Spinal cord (tissue), 9 donors: ENCODE measurements at regions not wholly inside any gene's neighbourhood (a gene's known extent, or its start where the extent isn't known, plus 50 kb on each side); places are given as distances from the start of the nearest gene placed in this dataset.
A peak's percentile ranks its signal among the peaks of the same experiment; 100 is the strongest.

Experiments used
- DNase-seq, 6 donors: peaks; one replicate each; pipeline versions ENCODE4 v3.0.0 to v3.0.0-alpha.2; 2013 to 2015; ENCODE audit warnings: low spot score in 6 of 6, low read depth in 4 of 6
- H3K27ac ChIP-seq: one replicate; pipeline ENCODE4 v1.5.1; 2013; ENCODE audit warnings: low read depth, low read length, control low read depth
- H3K27me3 ChIP-seq: one replicate; pipeline ENCODE4 v1.6.1; 2013; ENCODE audit warnings: low read length; ENCODE audit not compliant: control insufficient read depth, insufficient read depth
- H3K36me3 ChIP-seq: one replicate; pipeline ENCODE4 v1.6.1; 2013; ENCODE audit warnings: low read length; ENCODE audit not compliant: control insufficient read depth, insufficient read depth
- H3K4me1 ChIP-seq: one replicate; pipeline ENCODE4 v1.6.1; 2013; ENCODE audit warnings: low read length; ENCODE audit not compliant: control insufficient read depth, insufficient read depth
- H3K4me3 ChIP-seq: one replicate; pipeline ENCODE4 v1.5.1; 2013; ENCODE audit warnings: low read depth, low read length, control low read depth
- H3K9me3 ChIP-seq: one replicate; pipeline ENCODE4 v1.6.1; 2013; ENCODE audit warnings: low read length; ENCODE audit not compliant: control insufficient read depth, insufficient read depth
- WGBS: methylation state at CpG from one replicate; pipeline ENCODE4 v1.1.5; 2013; ENCODE audit warnings: missing lambda C conversion rate; ENCODE audit not compliant: insufficient coverage; 5-methylcytosine and 5-hydroxymethylcytosine counted together
- donor health status: healthy.

DNA sequence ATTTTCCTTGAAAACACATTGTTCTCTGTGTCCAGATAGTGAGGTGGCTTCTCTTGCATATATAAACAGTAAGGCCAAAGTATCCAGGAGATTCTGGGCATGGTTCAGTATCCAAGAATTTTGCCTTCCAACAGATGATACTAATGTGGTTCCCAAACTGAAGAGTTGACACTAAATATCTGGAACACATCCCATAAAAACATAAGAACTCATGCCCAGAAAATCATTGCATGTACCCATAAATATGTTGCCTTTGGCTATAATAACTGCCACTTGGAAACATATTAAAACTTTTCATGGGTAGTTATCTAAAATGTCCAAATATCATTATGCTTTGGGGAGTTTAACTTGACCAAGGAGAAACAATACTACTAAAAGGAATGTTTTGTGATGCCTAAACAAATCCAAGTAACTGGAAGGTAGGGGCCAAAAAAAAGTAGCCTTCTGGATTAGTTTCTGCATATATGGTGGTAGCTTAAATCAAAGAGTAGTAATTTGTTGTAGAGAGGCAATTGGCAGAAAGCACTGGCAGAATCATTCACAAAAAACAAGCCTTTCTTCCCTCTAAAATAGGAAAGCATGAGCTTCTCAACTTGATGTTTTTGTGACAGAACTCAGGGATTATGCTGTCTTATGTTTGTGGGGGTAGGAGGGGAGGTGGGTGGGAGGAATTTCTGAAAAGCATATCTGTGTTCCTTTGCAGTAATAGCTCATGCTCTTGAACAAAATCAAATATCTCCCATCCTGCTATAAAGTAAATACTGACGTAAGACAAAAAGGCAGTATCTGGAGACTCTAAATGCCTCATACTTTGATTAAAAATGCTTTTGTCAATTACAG, 753.9 kb downstream of the TUSC7 start:
- WGBS: no CpG with 5 or more reads among the region's 1 CpG
- H3K9me3 ChIP-seq: no peaks in the 10 kb centered on the region
- no peak overlapping the region for H3K27ac ChIP-seq
- no peaks in the 10 kb centered on the region for H3K27me3 ChIP-seq
- H3K4me3 ChIP-seq: no peak overlapping the region
- H3K36me3 ChIP-seq: no peaks in the 10 kb centered on the region
- H3K4me1 ChIP-seq: no peaks in the 10 kb centered on the region
- peak in 1 of 6 donors; percentile 70 for DNase-seq

DNA sequence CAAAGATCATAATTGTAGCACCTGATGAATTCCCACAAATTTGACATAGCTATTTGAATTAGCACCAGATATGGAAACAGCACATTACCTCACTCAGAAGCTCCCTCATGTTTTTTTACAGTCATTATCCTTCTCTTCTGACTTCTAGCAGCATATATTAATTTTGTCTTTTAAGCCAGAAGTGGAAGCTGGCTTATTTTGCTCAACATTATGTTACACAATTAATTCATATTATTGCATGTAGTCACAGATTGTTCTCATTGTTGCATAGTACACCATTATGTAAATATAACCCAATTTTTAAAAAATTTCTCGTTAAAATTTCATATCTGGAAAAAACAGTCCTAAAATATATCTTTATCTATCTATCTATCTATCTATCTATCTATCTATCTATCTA, 762.3 kb downstream of the TUSC7 start:
- DNase-seq: no peak
- Histone ChIP-seq H3K36me3 (no peaks in the 10 kb centered on the region), H3K9me3 (no peaks in the 10 kb centered on the region), H3K4me3 (no peak overlapping the region), H3K27me3 (no peaks in the 10 kb centered on the region), H3K4me1 (no peaks in the 10 kb centered on the region), H3K27ac (no peak overlapping the region)
- no CpG with 5 or more reads among the region's 1 CpG for WGBS

DNA sequence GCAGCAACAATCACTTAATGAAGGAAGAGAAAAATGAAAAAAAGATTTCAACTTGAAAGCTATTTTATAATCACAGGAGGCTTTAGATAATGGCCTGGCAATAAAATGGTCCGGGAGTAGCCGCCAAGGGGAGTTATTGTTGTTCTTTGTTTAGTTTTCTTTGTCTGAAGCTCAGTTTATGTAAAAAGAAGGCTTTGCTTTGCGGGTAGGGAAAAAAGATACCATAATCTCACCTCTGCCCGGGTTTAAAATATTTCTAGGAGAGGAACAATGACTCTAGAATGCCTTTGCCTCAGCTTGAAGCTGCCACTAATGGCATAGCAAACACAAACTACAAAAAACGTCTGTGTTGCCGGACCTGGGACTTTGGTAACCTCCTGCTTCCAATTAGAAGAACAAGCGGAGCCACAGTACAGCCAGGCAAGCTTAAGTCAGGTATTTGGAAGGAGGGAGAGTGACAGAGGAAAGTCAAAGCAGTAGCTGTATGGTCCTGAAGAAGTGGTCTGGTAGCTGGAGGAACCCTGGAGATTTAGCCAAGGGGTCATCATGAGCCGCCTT, 764.5 kb downstream of the TUSC7 start:
- no peak for DNase-seq
- Histone ChIP-seq H3K4me1 (no peaks in the 10 kb centered on the region), H3K9me3 (no peaks in the 10 kb centered on the region), H3K4me3 (no peak overlapping the region), H3K36me3 (no peaks in the 10 kb centered on the region), H3K27me3 (no peaks in the 10 kb centered on the region), H3K27ac (no peak overlapping the region)
- WGBS: 53% methylated on average over 1 of the region's 8 CpGs

DNA sequence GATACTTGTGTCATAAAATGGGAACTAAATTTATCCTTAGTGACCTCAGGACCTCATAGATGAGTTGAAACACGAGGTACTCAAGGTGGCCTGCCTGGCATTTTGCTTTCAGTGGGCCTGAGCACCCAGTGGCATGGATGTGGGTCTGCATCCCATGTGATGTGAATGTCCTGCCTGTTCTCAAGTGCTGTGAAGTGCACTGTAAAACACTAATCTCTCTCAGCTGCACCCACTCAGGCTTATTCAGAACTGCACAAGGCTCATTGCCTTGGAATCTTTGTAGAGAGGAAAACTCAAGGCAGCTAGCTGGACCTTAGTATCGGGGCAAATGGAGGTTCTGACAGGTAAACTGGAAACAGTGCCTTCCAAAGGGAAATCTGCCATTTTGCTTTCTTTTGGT, 767.0 kb downstream of the TUSC7 start:
- DNase-seq: no peak
- no peaks in the 10 kb centered on the region for H3K9me3 ChIP-seq
- no peaks in the 10 kb centered on the region for H3K27me3 ChIP-seq
- no peaks in the 10 kb centered on the region for H3K36me3 ChIP-seq
- H3K27ac ChIP-seq: no peak overlapping the region
- H3K4me1 ChIP-seq: peaks cover 3% of the 10 kb centered on the region
- 100% methylated on average over 1 of the region's 2 CpGs for WGBS
- no peak overlapping the region for H3K4me3 ChIP-seq

DNA sequence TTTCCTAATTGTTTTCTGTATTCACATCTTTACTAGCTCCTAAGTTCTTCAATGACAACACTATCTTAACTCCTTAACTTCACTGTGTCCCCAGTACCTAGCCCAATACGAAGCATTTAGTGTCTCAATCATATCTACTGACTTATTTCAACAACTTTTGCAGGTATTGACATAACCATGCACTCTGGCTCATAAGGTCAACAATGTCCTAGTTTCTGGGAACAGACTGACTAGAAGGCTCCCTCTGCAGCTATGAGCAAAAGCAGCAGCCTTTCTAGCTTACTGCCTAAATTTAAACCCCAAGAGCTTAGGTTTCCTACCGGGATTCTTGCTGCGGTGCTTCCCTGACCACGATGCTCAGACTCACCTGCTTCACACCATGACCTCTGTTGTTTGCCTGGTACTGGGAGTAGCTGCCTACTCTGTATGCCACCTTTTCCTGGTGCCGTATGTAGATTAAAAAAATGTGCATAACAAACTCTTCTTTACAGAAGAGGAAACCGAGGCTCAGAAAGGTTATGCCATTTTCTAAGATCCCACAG, 767.7 kb downstream of the TUSC7 start:
- H3K9me3 ChIP-seq: no peaks in the 10 kb centered on the region
- H3K27me3 ChIP-seq: no peaks in the 10 kb centered on the region
- H3K4me1 ChIP-seq: peaks cover 3% of the 10 kb centered on the region
- no peaks in the 10 kb centered on the region for H3K36me3 ChIP-seq
- H3K27ac ChIP-seq: no peak overlapping the region
- DNase-seq: no peak
- H3K4me3 ChIP-seq: no peak overlapping the region
- 90% methylated on average over 4 of the region's 6 CpGs for WGBS

DNA sequence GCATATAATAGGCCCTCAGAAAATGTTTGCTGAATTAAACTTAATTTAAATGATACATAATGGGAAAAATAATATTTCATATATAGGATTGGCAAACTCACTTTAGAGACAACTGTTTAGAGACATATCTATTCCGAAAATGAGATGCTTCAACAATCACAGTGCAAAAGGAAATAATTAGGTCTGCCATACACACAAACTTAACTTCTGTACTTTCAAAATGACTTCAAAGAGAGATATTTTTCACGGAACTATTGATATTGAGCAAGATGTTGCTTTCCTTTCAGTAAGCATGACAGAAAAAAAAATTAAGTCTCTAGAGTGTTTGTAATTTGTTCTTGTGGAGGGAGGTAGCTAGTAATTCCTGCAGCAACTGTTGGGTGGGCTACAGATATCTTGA, 769.5 kb downstream of the TUSC7 start:
- Histone ChIP-seq H3K27ac (no peak overlapping the region), H3K9me3 (no peaks in the 10 kb centered on the region), H3K36me3 (no peaks in the 10 kb centered on the region), H3K4me1 (peaks cover 3% of the 10 kb centered on the region), H3K27me3 (no peaks in the 10 kb centered on the region), H3K4me3 (no peak overlapping the region)
- WGBS: no CpG with 5 or more reads among the region's 2 CpGs
- no peak for DNase-seq

DNA sequence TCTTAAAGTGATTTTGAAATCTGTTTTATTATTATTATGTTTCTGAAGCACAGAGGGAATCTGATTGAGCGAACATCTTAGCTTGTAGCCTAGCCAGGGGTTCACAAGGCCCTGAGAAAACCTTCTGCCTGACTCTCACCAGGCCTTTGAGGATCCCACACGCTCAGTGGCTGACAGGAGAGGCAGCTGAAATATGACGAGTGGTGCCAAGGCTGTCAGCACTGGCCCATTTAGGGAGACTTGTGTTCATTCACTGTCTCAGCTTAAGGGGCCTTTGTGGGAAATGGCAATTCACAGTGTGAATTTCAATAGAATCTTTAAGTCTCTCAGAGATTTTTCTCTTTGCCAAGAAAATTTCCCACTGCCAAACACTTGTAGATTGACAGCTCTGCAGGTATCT, 770.9 kb downstream of the TUSC7 start:
- DNase-seq: peak in 3 of 6 donors; percentile 14 to 70 (median 65)
- Histone ChIP-seq H3K36me3 (no peaks in the 10 kb centered on the region), H3K4me3 (no peak overlapping the region), H3K27ac (no peak overlapping the region), H3K4me1 (peaks cover 3% of the 10 kb centered on the region), H3K27me3 (no peaks in the 10 kb centered on the region), H3K9me3 (no peaks in the 10 kb centered on the region)
- 27% methylated on average over 3 of the region's 3 CpGs for WGBS

DNA sequence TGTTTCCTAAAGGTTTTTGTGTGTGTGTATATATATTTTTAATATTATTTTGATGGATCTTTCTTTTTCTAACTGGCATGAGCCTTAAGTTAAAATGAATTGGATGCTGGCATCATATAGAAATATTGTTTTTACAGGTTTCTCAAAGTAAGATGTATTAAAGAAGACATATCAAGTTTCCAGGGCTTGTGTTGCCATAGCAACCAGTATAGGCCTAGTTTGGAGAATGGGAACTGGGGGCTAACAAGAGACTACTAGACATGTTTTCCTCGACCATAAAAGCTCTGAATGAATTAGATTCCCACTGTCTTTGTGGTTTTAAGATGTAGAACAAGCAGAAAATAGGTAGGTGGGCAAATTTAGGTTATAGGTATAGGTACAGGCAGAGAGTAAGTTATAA, 771.4 kb downstream of the TUSC7 start:
- no peaks in the 10 kb centered on the region for H3K27me3 ChIP-seq
- H3K36me3 ChIP-seq: no peaks in the 10 kb centered on the region
- H3K9me3 ChIP-seq: no peaks in the 10 kb centered on the region
- H3K27ac ChIP-seq: no peak overlapping the region
- peaks cover 3% of the 10 kb centered on the region for H3K4me1 ChIP-seq
- 17% methylated on average over 1 of the region's 1 CpG for WGBS
- H3K4me3 ChIP-seq: no peak overlapping the region
- DNase-seq: peak in 3 of 6 donors; percentile 25 to 85 (median 61)

DNA sequence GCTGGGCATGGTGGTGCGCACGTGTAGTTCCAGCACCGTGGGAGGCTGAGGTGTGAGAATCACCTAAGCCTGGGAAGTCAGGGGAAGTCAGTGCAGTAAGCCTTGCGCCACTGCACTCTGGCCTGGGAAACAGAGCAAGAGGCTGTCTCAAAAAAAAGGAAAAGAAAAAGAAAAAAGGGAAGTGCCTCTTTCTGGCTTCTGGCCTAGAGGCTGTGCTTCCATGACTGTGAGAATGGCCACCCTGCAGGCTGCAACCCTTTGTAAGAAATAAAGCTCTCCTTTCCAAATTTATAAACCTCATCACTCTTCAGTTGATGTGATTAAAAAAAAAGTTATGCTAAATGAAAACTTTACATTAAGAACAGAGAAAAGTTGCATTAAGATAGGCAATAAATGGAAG, 774.3 kb downstream of the TUSC7 start:
- DNase-seq: no peak
- Histone ChIP-seq H3K9me3 (no peaks in the 10 kb centered on the region), H3K36me3 (no peaks in the 10 kb centered on the region), H3K27ac (no peak overlapping the region), H3K4me3 (no peak overlapping the region), H3K27me3 (no peaks in the 10 kb centered on the region), H3K4me1 (peaks cover 3% of the 10 kb centered on the region)
- 100% methylated on average over 1 of the region's 4 CpGs for WGBS

DNA sequence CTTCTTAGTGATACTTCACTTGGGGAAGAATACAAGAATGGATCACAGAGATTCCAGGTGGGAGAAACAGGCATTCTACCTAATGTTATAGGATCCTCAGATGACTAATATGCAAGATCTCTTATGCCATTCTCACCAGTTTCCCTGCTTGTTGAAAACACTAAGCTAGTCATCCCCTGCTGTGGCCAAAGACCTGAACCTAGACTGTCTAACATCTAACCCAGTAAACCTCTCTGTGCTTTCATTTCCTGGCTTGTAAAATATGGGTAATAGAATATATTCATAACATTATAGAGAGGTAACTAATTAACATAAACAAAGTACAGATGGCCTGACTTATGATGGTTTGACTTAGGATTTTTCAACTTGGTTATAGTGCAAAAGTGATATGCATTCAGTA, 776.3 kb downstream of the TUSC7 start:
- Histone ChIP-seq H3K9me3 (no peaks in the 10 kb centered on the region), H3K27me3 (no peaks in the 10 kb centered on the region), H3K36me3 (no peaks in the 10 kb centered on the region), H3K27ac (no peak overlapping the region), H3K4me1 (no peaks in the 10 kb centered on the region), H3K4me3 (no peak overlapping the region)
- DNase-seq: no peak
